NB4 (cell line): ENCODE measurements at regions not wholly inside any gene's neighbourhood (a gene's known extent, or its start where the extent isn't known, plus 50 kb on each side); places are given as distances from the start of the nearest gene placed in this dataset.
"Not testable (repeated sequence)": the region's sequence is repeated elsewhere in the genome, so short reads cannot be mapped to it uniquely, and the experiment has no call there.

ENCODE experiments used
- DNase-seq: peaks from one replicate; pipeline ENCODE4 v3.0.0; 2010; ENCODE audit warnings: low read depth
- H3K4me3 ChIP-seq: one replicate; pipeline ENCODE4 v1.5.1; 2011; ENCODE audit warnings: mild to moderate bottlenecking, low read depth, low read length, moderate library complexity
- MYC ChIP-seq: IDR thresholded peaks from 2 replicates; pipeline ENCODE4 v1.6.1; 2011; ENCODE audit warnings: low read depth, low read length
- POLR2A ChIP-seq: IDR thresholded peaks from 2 replicates; pipeline ENCODE4 v1.6.1; 2011; ENCODE audit warnings: mild to moderate bottlenecking; ENCODE audit not compliant: insufficient read length; ENCODE audit errors: extremely low read depth
- TF ChIP-seq, protein P1 (sequence below): IDR thresholded peaks from one replicate; pipeline ENCODE4 v1.5.1; 2012; ENCODE audit warnings: low read depth, low read length
- TF ChIP-seq, protein P2 (sequence below): IDR thresholded peaks from 2 replicates; pipeline ENCODE4 v1.6.1; 2011; ENCODE audit warnings: low read depth, low read length

DNA sequence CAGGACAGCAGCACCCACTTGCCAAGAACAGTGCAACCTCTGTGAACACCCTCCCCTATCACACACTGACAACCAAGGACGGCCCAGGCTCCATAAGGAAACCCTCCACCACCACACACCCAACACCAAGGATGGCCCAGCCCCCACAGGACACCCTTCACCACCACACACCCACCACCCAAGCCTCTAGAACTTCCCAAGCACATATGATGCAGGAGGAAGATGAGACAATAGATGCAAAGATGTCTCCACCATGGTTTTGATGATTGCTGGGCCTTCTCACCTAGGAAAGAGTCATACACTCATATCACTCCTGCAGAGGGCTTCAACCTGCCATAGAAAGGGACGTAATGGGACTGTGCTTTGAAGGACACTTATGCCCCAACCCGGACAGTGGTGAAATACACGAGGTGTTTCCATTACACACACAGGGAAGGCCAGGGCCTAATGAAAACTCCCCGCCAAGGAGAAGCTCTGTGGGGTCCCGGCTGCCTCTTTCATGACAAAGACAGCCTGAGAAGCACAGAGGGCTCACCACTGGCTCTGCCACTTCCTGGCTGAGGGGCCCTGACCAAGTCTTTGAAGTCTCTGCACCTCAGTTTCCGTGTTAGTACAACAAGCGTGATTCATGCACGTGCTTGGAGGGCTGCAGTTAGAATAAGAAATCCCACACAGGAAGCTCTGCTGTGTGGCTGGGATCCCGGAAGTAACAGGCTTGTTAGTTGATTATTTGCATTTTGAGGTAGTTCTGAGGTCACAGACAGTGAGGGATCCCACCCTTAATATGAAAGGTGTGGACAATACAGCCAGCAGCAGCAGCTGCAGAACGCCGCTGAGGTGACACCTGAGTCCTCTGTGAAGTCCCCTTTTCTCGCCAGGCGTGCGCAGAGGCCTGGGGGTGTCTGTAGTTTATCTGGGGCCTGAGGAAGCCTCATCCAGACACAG is 61.9 kb upstream of the ATP12A start:
- no peak overlapping the region for H3K4me3 ChIP-seq
- peak; percentile 86 for DNase-seq
- TF ChIP-seq, protein P1, sequence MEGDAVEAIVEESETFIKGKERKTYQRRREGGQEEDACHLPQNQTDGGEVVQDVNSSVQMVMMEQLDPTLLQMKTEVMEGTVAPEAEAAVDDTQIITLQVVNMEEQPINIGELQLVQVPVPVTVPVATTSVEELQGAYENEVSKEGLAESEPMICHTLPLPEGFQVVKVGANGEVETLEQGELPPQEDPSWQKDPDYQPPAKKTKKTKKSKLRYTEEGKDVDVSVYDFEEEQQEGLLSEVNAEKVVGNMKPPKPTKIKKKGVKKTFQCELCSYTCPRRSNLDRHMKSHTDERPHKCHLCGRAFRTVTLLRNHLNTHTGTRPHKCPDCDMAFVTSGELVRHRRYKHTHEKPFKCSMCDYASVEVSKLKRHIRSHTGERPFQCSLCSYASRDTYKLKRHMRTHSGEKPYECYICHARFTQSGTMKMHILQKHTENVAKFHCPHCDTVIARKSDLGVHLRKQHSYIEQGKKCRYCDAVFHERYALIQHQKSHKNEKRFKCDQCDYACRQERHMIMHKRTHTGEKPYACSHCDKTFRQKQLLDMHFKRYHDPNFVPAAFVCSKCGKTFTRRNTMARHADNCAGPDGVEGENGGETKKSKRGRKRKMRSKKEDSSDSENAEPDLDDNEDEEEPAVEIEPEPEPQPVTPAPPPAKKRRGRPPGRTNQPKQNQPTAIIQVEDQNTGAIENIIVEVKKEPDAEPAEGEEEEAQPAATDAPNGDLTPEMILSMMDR, result no peak
- TF ChIP-seq, protein P2, sequence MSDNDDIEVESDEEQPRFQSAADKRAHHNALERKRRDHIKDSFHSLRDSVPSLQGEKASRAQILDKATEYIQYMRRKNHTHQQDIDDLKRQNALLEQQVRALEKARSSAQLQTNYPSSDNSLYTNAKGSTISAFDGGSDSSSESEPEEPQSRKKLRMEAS, result peak; percentile 92

DNA sequence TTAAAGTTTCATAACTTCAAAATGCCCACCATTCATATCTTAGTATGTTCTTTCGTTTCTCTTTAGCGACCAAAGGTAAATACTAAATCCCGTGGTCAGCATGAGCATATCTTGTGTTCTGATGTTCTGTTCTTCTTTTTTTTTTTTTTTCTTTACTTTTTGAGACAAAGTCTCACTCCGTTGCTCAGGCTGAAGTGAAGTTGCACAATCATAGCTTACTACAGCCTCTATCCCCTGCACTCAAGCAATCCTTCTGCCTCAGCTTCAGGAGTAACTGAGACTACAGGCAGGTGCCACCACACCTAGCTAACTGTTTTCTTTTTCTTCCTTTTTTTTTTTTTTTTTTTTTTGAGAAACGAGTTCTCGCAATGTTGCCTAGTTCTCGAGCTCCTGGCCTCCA is 60.9 kb upstream of the ATP12A start:
- TF ChIP-seq, protein P2, result no peak
- TF ChIP-seq, protein P1, result no peak
- no peak for TF ChIP-seq MYC
- no peak for TF ChIP-seq POLR2A
- no peak overlapping the region for H3K4me3 ChIP-seq
- peak; percentile 71 for DNase-seq

DNA sequence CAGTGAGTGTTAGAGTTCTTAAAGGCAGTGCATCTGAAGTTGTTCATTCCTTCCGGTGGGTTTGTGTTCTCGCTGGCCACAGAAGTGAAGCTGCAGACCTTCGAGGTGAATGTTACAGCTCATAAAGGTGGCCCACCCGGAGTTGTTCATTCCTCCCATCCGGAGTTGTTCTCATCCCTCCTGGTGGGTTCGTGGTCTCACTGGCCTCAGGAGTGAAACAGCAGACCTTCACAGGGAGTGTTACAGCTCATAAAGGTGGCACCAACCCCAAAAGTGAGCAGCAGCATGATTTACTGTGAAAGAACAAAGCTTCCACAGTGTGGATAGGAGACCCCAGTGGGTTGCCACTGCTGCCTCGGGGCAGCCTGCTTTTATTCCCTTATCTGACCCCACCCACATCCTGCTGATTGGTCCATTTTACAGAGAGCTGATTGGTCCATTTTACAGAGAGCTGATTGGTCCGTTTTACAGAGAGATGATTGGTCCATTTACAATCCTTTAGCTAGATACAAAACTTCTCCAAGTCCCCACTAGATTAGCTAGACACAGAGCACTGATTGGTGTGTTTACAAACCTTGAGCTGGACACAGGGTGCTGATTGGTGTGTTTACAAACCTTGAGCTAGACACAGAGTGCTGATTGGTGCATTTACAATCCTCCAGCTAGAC is 57.6 kb upstream of the ATP12A start:
- not testable (repeated sequence) for DNase-seq, H3K4me3 ChIP-seq

DNA sequence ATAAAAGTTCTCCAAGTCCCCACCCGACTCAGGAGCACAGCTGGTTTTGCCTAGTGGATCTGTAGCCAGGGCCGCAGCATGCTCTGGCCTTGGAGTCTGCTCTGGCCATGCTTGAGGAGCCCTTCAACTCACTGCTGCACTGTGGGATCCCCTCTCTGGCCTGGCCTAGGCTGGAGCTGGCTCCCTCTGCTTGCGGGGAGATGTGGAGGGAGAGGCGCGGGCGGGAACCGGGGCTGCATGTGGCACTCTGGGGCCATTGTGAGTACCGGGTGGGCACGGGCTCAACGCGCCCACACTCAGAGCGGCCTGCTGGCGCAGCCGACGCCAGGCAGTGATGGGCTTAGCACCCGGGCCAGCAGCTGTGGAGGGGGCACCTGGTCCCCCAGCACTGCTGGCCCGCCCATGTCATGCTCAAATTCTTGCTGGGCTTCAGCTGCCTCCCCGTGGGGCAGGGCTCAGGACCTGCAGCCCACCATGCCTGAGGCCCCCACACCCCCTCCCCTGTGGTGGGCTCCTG is 57.0 kb upstream of the ATP12A start:
- DNase-seq, result no peak
- H3K4me3 ChIP-seq, result no peak overlapping the region
- TF ChIP-seq MYC, result no peak
- TF ChIP-seq, protein P2, result no peak
- TF ChIP-seq, protein P1, result no peak
- TF ChIP-seq POLR2A, result no peak

DNA sequence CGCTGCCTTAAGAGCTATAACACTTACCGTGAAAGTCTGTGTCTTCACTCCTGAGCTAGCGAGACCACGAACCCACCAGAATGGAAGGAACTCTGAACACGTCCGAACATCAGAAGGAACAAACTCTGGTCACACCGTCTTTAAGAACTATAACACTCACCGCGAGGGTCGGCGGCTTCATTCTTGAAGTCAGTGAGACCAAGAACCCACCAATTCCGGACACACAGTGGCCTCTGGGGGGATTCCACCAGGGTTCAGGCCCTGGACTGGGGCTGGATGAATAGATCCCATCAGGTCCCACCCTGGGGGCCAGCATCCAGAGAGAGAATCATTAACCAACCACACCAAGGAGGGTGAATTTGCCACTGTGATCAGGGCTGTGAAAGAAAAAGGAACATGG is 55.8 kb upstream of the ATP12A start:
- TF ChIP-seq, protein P1, result no peak
- TF ChIP-seq, protein P2, result no peak
- TF ChIP-seq POLR2A (no peak), MYC (no peak)
- H3K4me3 ChIP-seq, result no peak overlapping the region
- DNase-seq, result no peak

DNA sequence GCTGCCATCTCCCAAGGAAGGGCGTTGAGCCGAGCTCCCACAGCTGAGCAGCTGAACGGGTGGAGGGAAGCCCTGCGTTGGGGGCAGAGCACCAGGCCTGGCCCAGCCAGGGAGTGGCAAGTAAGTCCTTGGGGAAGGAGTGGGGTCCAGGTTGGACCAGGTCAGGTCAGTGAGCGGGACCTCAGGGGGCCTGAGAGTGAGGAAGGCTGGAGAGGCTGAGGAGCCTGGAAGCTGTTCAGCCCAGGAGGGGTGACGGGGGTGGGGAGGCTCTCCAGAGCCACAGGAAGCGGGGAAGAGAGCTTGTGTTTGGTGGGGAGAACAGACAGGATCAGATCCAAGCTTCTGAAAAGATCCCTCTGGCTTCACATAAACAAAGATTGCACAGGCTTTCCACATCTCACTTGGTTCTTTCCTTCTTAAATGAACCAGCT is 55.4 kb upstream of the ATP12A start:
- TF ChIP-seq, protein P1, result no peak
- TF ChIP-seq POLR2A (no peak), MYC (no peak)
- TF ChIP-seq, protein P2, result no peak
- no peak for DNase-seq

More for the DNA sequence above, 55.4 kb upstream of the ATP12A start:
- H3K4me3 ChIP-seq, result no peak overlapping the region
